Neural progenitor cell (in vitro differentiated cells): ENCODE measurements at regions not wholly inside any gene's neighbourhood (a gene's known extent, or its start where the extent isn't known, plus 50 kb on each side); places are given as distances from the start of the nearest gene placed in this dataset.

Experiments
- EZH2 ChIP-seq: fragments of 200-600 bp; sonication (generic); IDR thresholded peaks from 2 replicates; pipeline ENCODE4 v1.6.1; 2017; ENCODE audit warnings: antibody characterized with exemption, mild to moderate bottlenecking, moderate library complexity
- EZH2phosphoT487 ChIP-seq: fragments of 200-600 bp; sonication (generic); IDR thresholded peaks from 2 replicates; pipeline ENCODE4 v1.6.1; 2017; ENCODE audit warnings: antibody characterized with exemption
- TF ChIP-seq, protein P1 (sequence below): fragments of 200-600 bp; sonication (generic); IDR thresholded peaks from 2 replicates; pipeline ENCODE4 v1.5.1; 2017; ENCODE audit warnings: antibody characterized with exemption, mild to moderate bottlenecking

DNA sequence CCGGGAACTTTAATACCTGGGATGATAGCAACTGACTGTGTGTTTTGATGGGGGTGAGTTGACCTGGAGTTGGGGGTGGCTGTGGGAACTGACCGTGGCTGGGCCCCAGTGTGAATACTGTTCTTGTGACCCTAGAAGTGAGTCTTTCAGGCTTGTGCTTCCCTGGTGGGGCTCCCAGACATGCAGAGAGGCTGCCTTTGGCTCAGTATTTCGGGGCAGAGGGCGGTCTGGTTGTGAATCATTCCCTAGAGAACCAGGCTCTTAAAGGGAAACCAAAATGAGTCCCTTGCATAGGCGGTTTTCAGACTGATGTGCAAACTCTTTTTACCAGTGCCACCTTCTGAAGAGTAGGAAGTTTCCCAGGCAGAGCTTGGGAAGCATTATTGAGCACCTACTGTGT lies 132.1 kb downstream of the MACROH2A1 start:
- TF ChIP-seq, protein P1, sequence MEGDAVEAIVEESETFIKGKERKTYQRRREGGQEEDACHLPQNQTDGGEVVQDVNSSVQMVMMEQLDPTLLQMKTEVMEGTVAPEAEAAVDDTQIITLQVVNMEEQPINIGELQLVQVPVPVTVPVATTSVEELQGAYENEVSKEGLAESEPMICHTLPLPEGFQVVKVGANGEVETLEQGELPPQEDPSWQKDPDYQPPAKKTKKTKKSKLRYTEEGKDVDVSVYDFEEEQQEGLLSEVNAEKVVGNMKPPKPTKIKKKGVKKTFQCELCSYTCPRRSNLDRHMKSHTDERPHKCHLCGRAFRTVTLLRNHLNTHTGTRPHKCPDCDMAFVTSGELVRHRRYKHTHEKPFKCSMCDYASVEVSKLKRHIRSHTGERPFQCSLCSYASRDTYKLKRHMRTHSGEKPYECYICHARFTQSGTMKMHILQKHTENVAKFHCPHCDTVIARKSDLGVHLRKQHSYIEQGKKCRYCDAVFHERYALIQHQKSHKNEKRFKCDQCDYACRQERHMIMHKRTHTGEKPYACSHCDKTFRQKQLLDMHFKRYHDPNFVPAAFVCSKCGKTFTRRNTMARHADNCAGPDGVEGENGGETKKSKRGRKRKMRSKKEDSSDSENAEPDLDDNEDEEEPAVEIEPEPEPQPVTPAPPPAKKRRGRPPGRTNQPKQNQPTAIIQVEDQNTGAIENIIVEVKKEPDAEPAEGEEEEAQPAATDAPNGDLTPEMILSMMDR, result no peak
- TF ChIP-seq EZH2 (no peak), EZH2phosphoT487 (no peak)
